Kidney epithelial cell (primary cell): ENCODE measurements at regions not wholly inside any gene's neighbourhood (a gene's known extent, or its start where the extent isn't known, plus 50 kb on each side); places are given as distances from the start of the nearest gene placed in this dataset.

Experiments
- DNase-seq: peaks from one replicate; pipeline ENCODE4 v3.0.0-alpha.2; 2010; ENCODE audit warnings: low read depth
- H3K27me3 ChIP-seq: 2 replicates; pipeline ENCODE4 v1.6.0; 2011; ENCODE audit warnings: low read length; ENCODE audit not compliant: control insufficient read depth, insufficient read depth
- H3K36me3 ChIP-seq: 2 replicates; pipeline ENCODE4 v1.5.1; 2011; ENCODE audit warnings: low read length; ENCODE audit not compliant: control insufficient read depth, insufficient read depth
- H3K4me3 ChIP-seq: 2 replicates; pipeline ENCODE4 v1.5.1; 2011; ENCODE audit warnings: low read depth, mild to moderate bottlenecking, control low read depth, low read length
- TF ChIP-seq, protein P1 (sequence below): IDR thresholded peaks from 2 replicates; pipeline ENCODE4 v1.5.1; 2011; ENCODE audit warnings: mild to moderate bottlenecking, moderate library complexity, low read length, control low read depth, inconsistent platforms; ENCODE audit not compliant: insufficient read depth, poor library complexity, severe bottlenecking

GRCh38 chr20:56943946-56944945 lies 315.1 kb downstream of the TFAP2C start:
- DNase-seq, result no peak
- no peaks in the 10 kb centered on the region for H3K36me3 ChIP-seq
- TF ChIP-seq, protein P1, sequence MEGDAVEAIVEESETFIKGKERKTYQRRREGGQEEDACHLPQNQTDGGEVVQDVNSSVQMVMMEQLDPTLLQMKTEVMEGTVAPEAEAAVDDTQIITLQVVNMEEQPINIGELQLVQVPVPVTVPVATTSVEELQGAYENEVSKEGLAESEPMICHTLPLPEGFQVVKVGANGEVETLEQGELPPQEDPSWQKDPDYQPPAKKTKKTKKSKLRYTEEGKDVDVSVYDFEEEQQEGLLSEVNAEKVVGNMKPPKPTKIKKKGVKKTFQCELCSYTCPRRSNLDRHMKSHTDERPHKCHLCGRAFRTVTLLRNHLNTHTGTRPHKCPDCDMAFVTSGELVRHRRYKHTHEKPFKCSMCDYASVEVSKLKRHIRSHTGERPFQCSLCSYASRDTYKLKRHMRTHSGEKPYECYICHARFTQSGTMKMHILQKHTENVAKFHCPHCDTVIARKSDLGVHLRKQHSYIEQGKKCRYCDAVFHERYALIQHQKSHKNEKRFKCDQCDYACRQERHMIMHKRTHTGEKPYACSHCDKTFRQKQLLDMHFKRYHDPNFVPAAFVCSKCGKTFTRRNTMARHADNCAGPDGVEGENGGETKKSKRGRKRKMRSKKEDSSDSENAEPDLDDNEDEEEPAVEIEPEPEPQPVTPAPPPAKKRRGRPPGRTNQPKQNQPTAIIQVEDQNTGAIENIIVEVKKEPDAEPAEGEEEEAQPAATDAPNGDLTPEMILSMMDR, result no peak
- no peak overlapping the region for H3K4me3 ChIP-seq
- no peaks in the 10 kb centered on the region for H3K27me3 ChIP-seq

DNA sequence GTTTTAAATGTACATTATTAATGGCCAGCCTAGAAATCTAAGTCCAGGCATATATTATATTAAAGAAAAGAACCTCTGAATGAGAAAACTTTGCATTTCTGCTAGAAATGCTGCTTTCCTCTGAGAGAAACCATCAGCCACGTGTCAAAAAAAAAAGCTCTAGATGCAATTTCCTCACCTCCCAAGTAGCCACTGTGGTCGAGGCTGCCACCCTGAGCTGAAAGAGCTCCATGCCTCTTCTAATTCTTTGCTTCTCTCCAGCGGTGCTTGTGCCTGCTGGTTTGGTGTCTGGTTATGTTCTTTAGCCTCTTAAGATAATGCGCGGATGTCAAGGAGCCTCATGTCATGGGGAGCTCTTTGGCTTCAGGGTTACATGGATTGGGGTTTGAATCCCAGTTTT lies 316.0 kb downstream of the TFAP2C start:
- no peak for DNase-seq
- Histone ChIP-seq H3K4me3 (no peak overlapping the region), H3K27me3 (no peaks in the 10 kb centered on the region), H3K36me3 (no peaks in the 10 kb centered on the region)
- TF ChIP-seq, protein P1, result no peak

DNA sequence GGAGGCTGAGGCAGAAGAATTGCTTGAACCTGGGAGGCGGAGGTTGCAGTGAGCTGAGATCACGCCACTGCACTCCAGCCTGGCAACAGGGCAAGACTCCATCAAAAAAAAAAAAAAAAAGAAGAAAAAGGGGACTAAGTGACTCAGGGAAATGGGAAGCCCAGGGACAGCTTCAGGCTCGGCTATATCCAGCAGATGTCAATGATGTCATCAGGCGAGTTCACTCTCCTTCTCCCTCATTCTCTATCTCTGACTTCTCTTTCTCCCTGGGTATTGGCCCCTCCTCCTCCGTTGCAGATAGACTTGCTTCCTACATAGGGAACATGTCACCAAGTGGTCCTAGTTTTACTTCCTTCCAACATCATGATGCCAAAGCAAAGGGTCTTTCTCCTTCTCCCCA lies 316.8 kb downstream of the TFAP2C start:
- DNase-seq, result no peak
- TF ChIP-seq, protein P1, result no peak
- Histone ChIP-seq H3K36me3 (no peaks in the 10 kb centered on the region), H3K27me3 (no peaks in the 10 kb centered on the region), H3K4me3 (no peak overlapping the region)

DNA sequence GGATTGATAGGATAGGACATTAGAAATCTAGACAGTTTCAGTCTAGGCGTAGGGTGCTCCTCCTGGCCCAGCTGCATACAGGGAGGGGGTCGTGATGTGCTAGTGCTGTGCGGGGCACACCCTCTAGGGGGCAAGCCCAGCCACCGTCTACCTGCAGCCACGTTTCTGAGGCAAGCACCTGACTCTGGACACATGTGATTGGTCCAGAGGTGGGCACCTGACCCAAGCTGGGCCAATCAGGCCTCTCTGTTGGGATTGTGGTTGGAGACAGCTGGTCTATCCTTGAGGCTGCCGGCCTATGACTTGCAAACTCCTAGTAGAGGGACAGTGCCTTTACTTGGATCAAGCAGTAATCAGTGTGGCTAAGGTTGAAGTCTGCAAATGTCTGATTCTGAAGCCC lies 317.1 kb downstream of the BMP7 start:
- no peak for DNase-seq
- peaks cover 2% of the 10 kb centered on the region for H3K27me3 ChIP-seq
- H3K4me3 ChIP-seq, result no peak overlapping the region
- H3K36me3 ChIP-seq, result no peaks in the 10 kb centered on the region
- TF ChIP-seq, protein P1, result no peak

DNA sequence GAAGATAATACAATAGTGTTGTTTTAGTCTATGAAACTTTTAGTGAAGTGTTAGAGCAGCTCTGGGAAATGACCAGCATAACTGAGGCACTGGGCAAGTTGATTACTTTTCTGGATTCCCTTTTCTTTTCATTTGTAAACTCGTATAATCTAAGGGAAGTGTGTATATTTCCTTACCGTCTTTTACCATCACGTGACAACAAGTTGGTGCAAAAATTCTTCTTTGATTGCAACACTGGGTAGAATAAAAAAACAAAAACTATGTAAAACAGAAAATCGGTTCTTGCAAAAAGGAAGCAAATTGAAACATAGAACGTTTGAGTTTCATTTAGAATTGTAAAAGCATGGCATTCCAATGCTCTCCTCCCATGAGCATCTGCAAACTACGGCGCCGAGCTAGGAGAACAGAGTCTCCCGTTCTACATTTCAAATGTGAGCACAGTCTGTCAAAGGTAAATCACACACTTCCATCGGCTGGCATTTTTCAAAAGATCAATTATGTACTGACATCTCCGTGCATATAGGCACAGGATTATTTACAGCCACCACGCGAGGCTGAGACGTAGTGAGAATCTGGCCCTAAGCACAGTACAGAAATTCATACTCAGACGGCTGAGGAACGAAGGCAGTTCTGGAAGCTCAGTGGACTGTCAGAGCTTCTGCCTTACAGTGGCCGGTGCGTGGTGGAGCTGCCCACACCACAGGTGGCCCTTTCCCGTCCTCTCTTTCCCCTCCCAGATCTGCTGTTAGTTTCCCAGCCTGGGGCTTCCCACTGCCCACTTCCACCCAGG lies 314.0 kb downstream of the BMP7 start:
- Histone ChIP-seq H3K4me3 (no peak overlapping the region), H3K36me3 (no peaks in the 10 kb centered on the region), H3K27me3 (peaks cover 12% of the 10 kb centered on the region)
- no peak for DNase-seq
- TF ChIP-seq, protein P1, result no peak
